H1 (cell line): ENCODE measurements at regions not wholly inside any gene's neighbourhood (a gene's known extent, or its start where the extent isn't known, plus 50 kb on each side); places are given as distances from the start of the nearest gene placed in this dataset.

Source experiments
- CTCF ChIA-PET: fragments of 300-600 bp; sonication (Branson Sonifier 250); formaldehyde crosslinking; loops from one replicate; lab custom pipeline; 2021; ENCODE audit not compliant: partially characterized antibody; lab: Charles Lee
- POLR2A ChIA-PET: fragments of 300-600 bp; sonication (Branson Sonifier 250); formaldehyde crosslinking; loops from one replicate; lab custom pipeline; 2021; ENCODE audit warnings: inconsistent platforms; ENCODE audit not compliant: partially characterized antibody; lab: Charles Lee
- DNase-seq, 2 experiments: peaks; one replicate each; pipeline versions ENCODE4 v3.0.0 to v3.0.0-alpha.2; 2010 to 2022; ENCODE audit warnings: low spot score in 2 of 2, low read depth in 1 of 2, mixed read lengths in 1 of 2
- FAIRE-seq: peaks from 2 replicates; lab custom pipeline; 2011; peaks lifted over from hg19 to GRCh38; lab: Jason Lieb, UNC
- H2AFZ ChIP-seq: 2 replicates; pipeline ENCODE4 v1.8.1; 2012; ENCODE audit warnings: low read length, inconsistent platforms
- H2AK5ac ChIP-seq: 2 replicates; pipeline ENCODE4 v1.6.1; 2013; ENCODE audit warnings: low read depth, low read length
- H2BK120ac ChIP-seq: replicated peaks from 2 replicates; pipeline ENCODE3; 2013; ENCODE audit warnings: low read depth, low read length, inconsistent platforms
- H2BK12ac ChIP-seq: 2 replicates; pipeline ENCODE4 v1.6.1; 2013; ENCODE audit warnings: low read depth, low read length
- H2BK15ac ChIP-seq: 2 replicates; pipeline ENCODE4 v1.6.1; 2013; ENCODE audit warnings: low read length
- H2BK20ac ChIP-seq: 2 replicates; pipeline ENCODE4 v1.6.1; 2013; ENCODE audit warnings: low read length
- H2BK5ac ChIP-seq: 2 replicates; pipeline ENCODE4 v1.6.1; 2013; ENCODE audit warnings: low read depth, low read length
- H3K14ac ChIP-seq: 2 replicates; pipeline ENCODE4 v1.6.1; 2013; ENCODE audit warnings: inconsistent platforms; ENCODE audit not compliant: insufficient read length
- H3K18ac ChIP-seq: 2 replicates; pipeline ENCODE4 v1.6.1; 2013; ENCODE audit warnings: low read length; ENCODE audit errors: extremely low read depth
- H3K23ac ChIP-seq: 2 replicates; pipeline ENCODE4 v1.6.1; 2013; ENCODE audit warnings: inconsistent platforms; ENCODE audit not compliant: insufficient read length
- H3K23me2 ChIP-seq: 2 replicates; pipeline ENCODE4 v1.6.1; 2013; ENCODE audit warnings: low read depth, low read length
- H3K27ac ChIP-seq: 2 replicates; pipeline ENCODE4 v1.6.1; 2011; ENCODE audit warnings: low read depth, low read length, inconsistent platforms
- H3K27me3 ChIP-seq, 4 experiments: replicated peaks in 1 of 4; 1 replicate in 1 of 4; 2 replicates in 3 of 4; pipeline versions ENCODE4 v1.6.1 to v1.8.1; 2011 to 2013; ENCODE audit warnings: low read length in 3 of 4, mild to moderate bottlenecking in 3 of 4, inconsistent platforms in 2 of 4, mixed read lengths in 2 of 4, moderate library complexity in 1 of 4; ENCODE audit not compliant: control insufficient read depth in 3 of 4, insufficient read depth in 3 of 4; ENCODE audit errors: extremely low read depth in 1 of 4
- H3K36me3 ChIP-seq, 4 experiments: 2 replicates each; pipeline versions ENCODE4 v1.6.1 to v1.8.1; 2011 to 2013; ENCODE audit warnings: mild to moderate bottlenecking in 4 of 4, low read length in 3 of 4, moderate library complexity in 2 of 4, control low read depth in 1 of 4, inconsistent platforms in 1 of 4; ENCODE audit not compliant: insufficient read depth in 4 of 4, control insufficient read depth in 2 of 4
- H3K4ac ChIP-seq: replicated peaks from 2 replicates; pipeline ENCODE3; 2013; ENCODE audit warnings: low read length, low read depth, mixed read lengths, inconsistent platforms; ENCODE audit not compliant: insufficient read length
- H3K4me1 ChIP-seq, 4 experiments: replicated peaks in 1 of 4; 1 replicate in 1 of 4; 2 replicates in 3 of 4; pipeline versions ENCODE4 v1.6.1 to v1.8.1; 2011 to 2013; ENCODE audit warnings: low read length in 3 of 4, inconsistent platforms in 2 of 4, mixed read lengths in 1 of 4; ENCODE audit not compliant: insufficient read depth in 4 of 4, control insufficient read depth in 3 of 4
- H3K4me2 ChIP-seq, 2 experiments: 2 replicates each; pipeline versions ENCODE4 v1.6.1 to v1.8.1; 2011 to 2013; ENCODE audit warnings: low read depth in 2 of 2, low read length in 2 of 2, control low read depth in 1 of 2, inconsistent platforms in 1 of 2, mild to moderate bottlenecking in 1 of 2; ENCODE audit not compliant: insufficient read depth in 1 of 2
- H3K4me3 ChIP-seq, 4 experiments: fragments of 200-600, 300-600 bp in 1 of 4; sonication (generic), shearing (Covaris generic), sonication (Bioruptor Twin) in 1 of 4; 2 replicates each; pipeline versions ENCODE4 v1.5.1 to v1.8.1; 2011 to 2016; ENCODE audit warnings: low read length in 4 of 4, low read depth in 3 of 4, control low read depth in 2 of 4, inconsistent platforms in 2 of 4, mild to moderate bottlenecking in 2 of 4, mixed read lengths in 1 of 4, moderate library complexity in 1 of 4; ENCODE audit not compliant: insufficient read depth in 2 of 4; ENCODE audit errors: extremely low read depth in 1 of 4
- H3K56ac ChIP-seq: replicated peaks from 2 replicates; pipeline ENCODE3; 2013; ENCODE audit warnings: low read depth, mild to moderate bottlenecking, mixed read lengths, low read length, inconsistent platforms; ENCODE audit not compliant: insufficient read length
- H3K79me1 ChIP-seq: 2 replicates; pipeline ENCODE4 v1.6.1; 2013; ENCODE audit warnings: low read depth, low read length, control low read depth
- H3K79me2 ChIP-seq, 2 experiments: 2 replicates each; pipeline versions ENCODE4 v1.6.1 to v1.8.1; 2012 to 2013; ENCODE audit warnings: low read length in 2 of 2, mild to moderate bottlenecking in 2 of 2, inconsistent platforms in 1 of 2; ENCODE audit not compliant: insufficient read depth in 2 of 2, control insufficient read depth in 1 of 2
- H3K9ac ChIP-seq, 4 experiments: replicated peaks in 1 of 4; 1 replicate in 1 of 4; 2 replicates in 3 of 4; pipeline versions ENCODE4 v1.6.1 to v1.8.1; 2011 to 2013; ENCODE audit warnings: low read depth in 3 of 4, low read length in 3 of 4, control low read depth in 2 of 4, mild to moderate bottlenecking in 2 of 4, moderate library complexity in 2 of 4, inconsistent platforms in 1 of 4; ENCODE audit errors: extremely low read depth in 1 of 4
- H3K9me3 ChIP-seq, 2 experiments: 2 replicates each; pipeline versions ENCODE4 v1.6.1 to v1.8.1; 2012 to 2013; ENCODE audit warnings: mild to moderate bottlenecking in 2 of 2, moderate library complexity in 2 of 2, control low read depth in 1 of 2, inconsistent platforms in 1 of 2, low read depth in 1 of 2, low read length in 1 of 2, mixed read lengths in 1 of 2; ENCODE audit not compliant: insufficient read depth in 2 of 2
- H4K20me1 ChIP-seq, 2 experiments: replicated peaks in 1 of 2; 2 replicates each; pipeline versions ENCODE3 to v1.8.1; 2011 to 2013; ENCODE audit warnings: inconsistent platforms in 2 of 2, low read length in 2 of 2, mild to moderate bottlenecking in 1 of 2; ENCODE audit not compliant: insufficient read depth in 2 of 2, control insufficient read depth in 1 of 2
- H4K5ac ChIP-seq: 2 replicates; pipeline ENCODE4 v1.6.1; 2013; ENCODE audit warnings: low read length, low read depth, mixed read lengths, inconsistent platforms; ENCODE audit not compliant: insufficient read length
- H4K8ac ChIP-seq: 2 replicates; pipeline ENCODE4 v1.8.0; 2013; ENCODE audit warnings: mild to moderate bottlenecking, moderate library complexity, low read length, inconsistent platforms; ENCODE audit not compliant: insufficient read depth; ENCODE audit errors: extremely low read depth
- H4K91ac ChIP-seq: replicated peaks from 2 replicates; pipeline ENCODE3; 2013; ENCODE audit warnings: low read length, mixed read lengths, inconsistent platforms; ENCODE audit not compliant: insufficient read length
- PHF8 ChIP-seq: fragments of 200-600 bp; sonication (generic); conservative IDR thresholded peaks from 2 replicates; pipeline ENCODE4 v1.7.1; 2012; ENCODE audit warnings: low read depth, mild to moderate bottlenecking, inconsistent platforms, low read length, moderate library complexity
- ZNF274 ChIP-seq: IDR thresholded peaks from 2 replicates; pipeline ENCODE4 v1.7.0; 2012; ENCODE audit warnings: low read length, borderline replicate concordance; ENCODE audit errors: extremely low read depth
- WGBS, 2 experiments: shearing (Covaris generic) in 1 of 2; methylation state at CpG; one replicate each; pipeline versions ENCODE4 v1.1.6 to v1.1.7; 2013 to 2015; ENCODE audit warnings: low lambda C conversion rate in 2 of 2, mixed read lengths in 2 of 2, inconsistent platforms in 1 of 2, low coverage in 1 of 2, missing lambda C conversion rate in 1 of 2; ENCODE audit not compliant: insufficient replicate concordance in 2 of 2, insufficient coverage in 1 of 2, insufficient read length in 1 of 2; ENCODE audit errors: extremely low coverage in 1 of 2, missing lambda C conversion rate in 1 of 2; 5-methylcytosine and 5-hydroxymethylcytosine counted together

- Histone ChIP-seq H3K4ac (no peak overlapping the region), H3K27ac (no peak overlapping the region), H3K4me3 (no peak overlapping the region), H3K4me2 (no peak overlapping the region), H3K9ac (no peak overlapping the region), H4K5ac (no peak overlapping the region), H3K14ac (no peak overlapping the region), H3K79me1 (no peaks in the 10 kb centered on the region), H3K23ac (no peak overlapping the region), H2BK20ac (no peak overlapping the region), H2BK15ac (no peak overlapping the region), H3K4me1 (no peaks in the 10 kb centered on the region; a peak in 1 of 7 replicates), H3K56ac (no peak overlapping the region), H3K79me2 (no peaks in the 10 kb centered on the region), H3K18ac (no peak overlapping the region), H2AFZ (no peak overlapping the region), H2BK5ac (no peak overlapping the region), H3K23me2 (no peaks in the 10 kb centered on the region), H4K20me1 (no peaks in the 10 kb centered on the region), H4K8ac (no peak overlapping the region), H3K27me3 (no peaks in the 10 kb centered on the region), H2BK12ac (no peak overlapping the region), H2AK5ac (no peak overlapping the region; the same call in 1 of the 2 replicates), H3K36me3 (no peaks in the 10 kb centered on the region), H4K91ac (no peak overlapping the region), H3K9me3 (no peaks in the 10 kb centered on the region), H2BK120ac (no peak overlapping the region)
- POLR2A ChIA-PET: no interaction called here
- DNase-seq (no peak), FAIRE-seq (no peak)
- 88% methylated on average over 3 of the region's 3 CpGs; no CpG with 5 or more reads in 1 of the 2 experiments for WGBS, 2 experiments
- CTCF ChIA-PET: interaction anchor here (0.7 to 3.0 kb wide), 40 partner anchors 9 to 1078 kb away, joined by 3 to 32 read pairs (median 4); no protein-coding TSS in a partner anchor
- TF ChIP-seq ZNF274: no peak
- TF ChIP-seq PHF8: no peak
Measured at GRCh38 chr10:113386005-113386404, 166.8 kb upstream of the HABP2 start.
